DMS 273 treated with DMSO at 0.1 percent for 48 hours (cell line): ENCODE measurements at regions not wholly inside any gene's neighbourhood (a gene's known extent, or its start where the extent isn't known, plus 50 kb on each side); places are given as distances from the start of the nearest gene placed in this dataset.
"Not testable (repeated sequence)": the region's sequence is repeated elsewhere in the genome, so short reads cannot be mapped to it uniquely, and the experiment has no call there.

ENCODE experiments used
- DNase-seq: peaks from one replicate; lab custom pipeline; 2025; lab: John Stamatoyannopoulos, UW

GRCh38 chr10:109809954-109810353, 113.4 kb downstream of the XPNPEP1 start:
- not testable (repeated sequence) for DNase-seq

GRCh38 chr10:109801191-109801590, 122.1 kb downstream of the XPNPEP1 start:
- not testable (repeated sequence) for DNase-seq

- no peak for DNase-seq
Observed at GRCh38 chr10:109790647-109791046, 132.7 kb downstream of the XPNPEP1 start.

- no peak for DNase-seq
Observed at GRCh38 chr10:109784236-109784635, 139.1 kb downstream of the XPNPEP1 start.

- DNase-seq = no peak
Observed at GRCh38 chr10:109783286-109783685, 140.0 kb downstream of the XPNPEP1 start.

DNA sequence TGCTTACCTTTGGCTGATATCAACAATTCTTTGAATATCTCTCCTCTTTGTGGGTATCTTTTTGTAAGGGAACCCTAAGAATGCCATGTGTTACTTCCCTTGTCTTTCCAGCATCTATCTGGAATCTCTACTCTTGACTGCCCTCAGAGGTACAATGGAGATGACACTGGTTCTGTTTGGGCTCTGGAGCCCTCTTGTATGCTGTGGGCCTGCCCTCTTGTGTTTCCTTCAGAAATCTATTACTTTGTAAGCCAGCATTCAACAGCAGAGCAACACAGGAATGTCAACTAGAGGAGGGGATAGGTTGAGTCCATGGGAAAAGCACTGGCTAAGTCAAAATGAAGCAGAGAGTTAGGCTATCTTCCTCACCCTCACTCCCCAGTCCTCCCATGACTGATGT, 142.3 kb downstream of the XPNPEP1 start:
- no peak for DNase-seq

DNA sequence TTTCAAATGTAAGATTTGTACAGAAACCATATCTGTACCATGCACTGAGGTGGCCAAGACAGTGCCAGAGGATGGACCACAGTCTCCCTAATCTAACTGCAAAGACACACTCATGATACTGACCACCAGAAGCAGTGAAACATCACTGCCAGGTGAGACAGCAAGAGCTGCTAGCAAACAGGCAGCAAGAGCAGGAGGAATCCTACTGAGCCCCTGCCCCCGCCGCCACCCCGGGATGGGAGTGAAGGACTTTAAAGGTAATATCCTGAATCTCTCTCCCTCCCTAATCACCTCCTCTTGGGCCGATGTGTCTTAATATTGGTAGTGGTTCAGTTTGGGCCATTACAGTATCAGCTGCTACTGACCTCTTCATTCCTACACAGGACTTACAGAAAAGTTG, 144.3 kb downstream of the XPNPEP1 start:
- DNase-seq = no peak

DNA sequence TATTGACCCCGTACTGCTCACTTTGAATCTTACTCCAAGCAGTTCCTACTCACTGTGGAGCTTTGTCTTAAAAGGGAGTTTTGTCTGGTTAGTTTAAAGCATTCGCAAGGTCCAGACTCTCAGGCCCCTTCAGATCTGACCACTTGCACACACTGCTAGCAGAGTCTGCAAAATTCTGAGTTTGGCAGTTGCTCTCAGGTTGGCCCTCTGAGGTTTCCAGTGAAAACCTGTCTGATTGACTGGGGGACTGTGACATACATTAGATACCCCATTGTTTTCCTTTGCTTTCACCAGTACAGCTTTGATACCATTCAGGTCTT, 149.2 kb downstream of the XPNPEP1 start:
- DNase-seq = no peak

DNA sequence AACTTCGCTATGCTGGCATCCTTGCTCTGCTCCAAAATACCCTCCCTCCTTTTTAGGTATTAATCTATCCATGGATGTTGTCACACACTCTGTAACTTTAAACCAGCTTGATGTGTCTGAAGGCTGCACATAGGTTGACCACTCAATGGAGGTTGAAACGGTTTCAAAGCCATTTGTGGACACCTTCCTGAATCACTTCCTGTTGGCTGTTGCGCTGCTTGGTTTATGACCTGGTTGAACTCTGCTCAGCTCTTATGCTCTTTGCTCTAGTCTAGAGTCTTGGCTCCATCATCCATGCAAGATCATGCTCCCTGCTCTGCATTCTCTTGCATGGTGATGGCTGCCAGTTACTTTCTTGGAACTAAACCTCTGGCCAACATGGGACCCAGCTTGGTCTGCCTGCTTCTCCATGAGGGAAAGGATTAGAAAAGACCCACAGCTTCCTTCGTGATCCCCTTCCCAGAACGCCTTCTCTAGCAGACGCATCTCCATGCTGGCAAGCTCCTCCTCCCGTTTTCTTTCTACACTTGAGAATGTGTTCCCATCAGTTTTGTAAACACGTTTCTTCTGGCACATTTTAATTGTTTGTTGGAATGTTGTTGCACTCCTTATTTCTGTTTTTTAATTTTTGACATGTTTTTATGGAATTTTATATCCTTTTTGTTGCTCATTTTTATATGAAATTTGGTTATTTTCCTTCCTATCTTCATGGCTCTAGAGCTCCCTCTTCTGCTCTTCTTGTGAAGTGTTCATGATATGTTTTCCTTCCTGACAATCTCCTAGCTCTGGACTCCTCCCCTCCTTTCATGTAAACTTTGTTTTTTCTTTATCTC, 149.8 kb downstream of the XPNPEP1 start:
- DNase-seq = no peak

- no peak for DNase-seq
Observed at GRCh38 chr10:109770663-109771062, 152.6 kb downstream of the XPNPEP1 start.

DNA sequence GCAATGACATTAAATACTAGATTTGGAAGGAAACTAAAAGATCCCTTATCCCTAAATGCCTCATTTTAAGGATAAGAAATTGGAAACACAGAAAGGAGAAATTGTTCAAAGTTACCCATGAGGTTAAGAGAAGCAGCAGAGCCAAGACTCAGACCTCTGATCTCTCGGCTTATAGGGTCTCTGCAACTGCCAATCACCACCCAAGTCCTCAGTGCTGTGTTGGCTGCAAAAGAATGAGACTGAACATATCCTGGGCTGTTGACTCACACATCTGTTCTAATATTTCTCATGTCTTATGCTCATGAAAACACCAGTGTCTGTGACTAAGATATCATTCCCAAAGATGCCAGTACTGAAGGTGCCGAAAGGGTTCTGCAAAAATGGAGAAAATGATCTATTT, 153.3 kb downstream of the XPNPEP1 start:
- no peak for DNase-seq

DNA sequence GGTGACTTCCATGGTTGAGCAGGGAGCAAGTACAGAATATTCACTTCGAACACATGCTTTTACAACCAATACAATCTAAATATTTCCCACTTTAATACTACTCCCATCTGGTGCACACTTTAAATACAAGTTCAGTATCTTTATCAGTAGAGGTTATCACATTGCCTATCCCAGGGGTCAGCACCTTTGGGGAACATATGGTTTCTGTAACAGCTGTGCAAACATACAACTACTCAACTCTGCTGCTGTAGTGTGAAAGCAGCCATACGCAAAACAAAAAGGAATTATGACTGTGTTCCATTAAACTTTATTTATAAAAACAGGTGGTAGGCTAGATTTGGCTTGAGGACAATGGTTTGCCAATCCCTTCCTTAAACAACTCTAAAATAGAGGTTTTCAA, 157.5 kb downstream of the XPNPEP1 start:
- no peak for DNase-seq

GRCh38 chr10:109762555-109762954, 160.8 kb downstream of the XPNPEP1 start:
- peak; percentile 11 for DNase-seq

DNA sequence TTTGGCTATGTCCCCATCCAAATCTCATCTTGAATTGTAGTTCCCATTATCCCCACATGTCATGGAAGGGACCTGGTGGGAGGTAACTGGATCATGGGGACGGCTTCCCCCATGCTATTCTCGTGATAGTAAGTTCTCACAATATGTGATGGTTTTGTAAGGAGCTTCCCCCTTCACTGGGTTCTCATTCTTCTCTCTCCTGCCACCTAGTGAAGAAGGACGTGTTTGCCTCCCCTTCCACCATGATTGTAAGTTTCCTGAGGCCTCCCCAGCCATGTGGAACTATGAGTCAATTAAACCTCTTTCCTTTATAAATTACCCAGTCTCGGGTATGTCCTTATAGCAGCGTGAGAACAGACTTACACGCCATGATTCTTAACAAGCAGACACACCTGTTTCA, 165.6 kb downstream of the XPNPEP1 start:
- DNase-seq = not testable (repeated sequence)

DNA sequence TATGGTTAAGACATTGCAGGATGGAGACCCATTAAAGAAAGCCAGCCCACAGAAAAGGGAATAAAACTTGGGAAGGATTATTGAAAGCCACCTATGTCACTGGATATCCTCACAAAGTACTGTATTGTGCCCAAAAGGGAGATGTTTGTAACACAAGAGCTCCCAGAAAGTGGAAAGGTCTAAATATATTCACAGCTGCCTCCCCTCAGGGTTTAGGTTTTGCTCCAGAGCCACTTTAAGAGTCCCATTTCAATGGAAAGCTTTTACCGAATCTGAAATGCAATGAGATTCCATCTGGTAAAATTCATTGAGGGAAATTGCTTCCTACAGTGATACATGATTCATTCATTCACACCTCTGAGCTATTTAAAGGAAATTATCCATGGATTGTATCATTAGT, 176.4 kb downstream of the XPNPEP1 start:
- no peak for DNase-seq

GRCh38 chr10:109744020-109744419, 179.3 kb downstream of the XPNPEP1 start:
- DNase-seq = no peak

DNA sequence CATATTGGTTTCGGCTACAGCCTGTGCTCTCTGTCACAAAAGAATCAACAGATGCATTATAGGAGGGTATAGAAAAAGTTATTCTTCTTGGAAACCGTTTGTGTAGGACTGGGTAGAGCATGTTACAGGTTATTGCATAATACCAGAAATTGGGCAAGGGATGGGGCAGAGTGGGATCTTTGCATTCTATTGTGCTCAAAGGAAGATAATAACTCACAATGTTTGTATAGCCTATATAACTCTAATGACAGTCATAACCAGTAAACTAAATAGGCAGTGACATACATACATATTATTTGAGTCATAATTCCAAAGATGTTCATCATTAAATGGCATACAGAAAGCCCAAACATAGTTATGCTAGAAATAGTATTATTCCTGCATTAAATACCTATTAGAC, 179.7 kb downstream of the XPNPEP1 start:
- no peak for DNase-seq

DNA sequence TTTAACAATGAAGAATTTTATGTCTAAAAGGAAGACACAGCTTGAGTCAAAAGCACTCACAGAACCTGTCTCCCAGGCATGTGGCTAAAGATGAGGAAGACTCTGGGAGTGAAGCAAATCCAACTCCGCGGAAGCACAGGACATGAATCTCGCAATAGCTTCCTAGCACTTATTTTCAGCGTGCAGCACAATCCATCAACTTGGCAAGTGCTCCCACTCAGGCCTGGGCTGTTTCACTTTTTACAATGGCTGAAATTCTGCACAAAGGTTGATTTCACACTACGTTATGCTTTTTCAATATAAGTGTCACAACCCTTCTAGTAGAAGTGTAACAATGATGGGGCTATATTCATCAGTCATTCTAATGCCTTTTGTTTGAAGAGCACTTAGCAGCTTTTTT, 180.2 kb downstream of the XPNPEP1 start:
- DNase-seq = no peak

DNA sequence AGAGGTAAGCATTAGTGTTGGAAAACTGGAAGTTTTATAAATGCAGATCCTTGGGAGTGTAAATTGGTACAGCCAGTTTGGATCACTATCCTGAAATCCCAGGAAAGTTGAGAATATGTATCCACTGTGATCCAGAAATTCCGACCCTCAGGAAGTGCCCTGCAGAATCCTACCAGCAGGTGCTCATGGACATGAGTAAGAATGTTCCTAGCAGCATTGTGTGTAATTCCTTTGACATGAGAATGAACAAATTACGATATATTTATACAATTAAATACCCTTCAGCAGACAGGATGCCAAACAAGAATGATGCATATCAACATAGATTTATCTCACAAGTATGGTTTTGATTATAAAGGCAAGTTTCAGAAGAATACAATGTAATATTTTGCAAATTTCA, 181.6 kb downstream of the XPNPEP1 start:
- DNase-seq = no peak

- no peak for DNase-seq
Observed at GRCh38 chr10:109740436-109740835, 182.9 kb downstream of the XPNPEP1 start.

GRCh38 chr10:109737626-109738025, 185.7 kb downstream of the XPNPEP1 start:
- no peak for DNase-seq

GRCh38 chr10:109737009-109737408, 186.3 kb downstream of the XPNPEP1 start:
- no peak for DNase-seq

- no peak for DNase-seq
Observed at GRCh38 chr10:109735776-109736175, 187.5 kb downstream of the XPNPEP1 start.

GRCh38 chr10:109732254-109732965, 190.9 kb downstream of the XPNPEP1 start:
- DNase-seq = no peak
